H9 (cell line): ENCODE measurements at regions not wholly inside any gene's neighbourhood (a gene's known extent, or its start where the extent isn't known, plus 50 kb on each side); places are given as distances from the start of the nearest gene placed in this dataset.

Experiments
- DNase-seq: peaks from one replicate; pipeline ENCODE4 v3.0.0-alpha.2; 2017
- H2AFZ ChIP-seq: one replicate; pipeline ENCODE4 v1.6.1; 2013; ENCODE audit warnings: mild to moderate bottlenecking, low read length, control low read depth, moderate library complexity
- H2AK5ac ChIP-seq: 2 replicates; pipeline ENCODE4 v1.6.1; 2013; ENCODE audit warnings: low read length, control low read depth, mixed read lengths; ENCODE audit not compliant: insufficient read length
- H2BK120ac ChIP-seq: one replicate; pipeline ENCODE4 v1.6.1; 2013; ENCODE audit warnings: low read depth, mild to moderate bottlenecking, low read length, control low read depth, inconsistent platforms; ENCODE audit not compliant: poor library complexity, severe bottlenecking
- H2BK12ac ChIP-seq: 2 replicates; pipeline ENCODE4 v1.6.1; 2013; ENCODE audit warnings: low read length, control low read depth, mixed read lengths, low read depth; ENCODE audit not compliant: insufficient read length
- H2BK15ac ChIP-seq: 2 replicates; pipeline ENCODE4 v1.6.1; 2013; ENCODE audit warnings: low read depth, low read length, control low read depth
- H2BK20ac ChIP-seq: one replicate; pipeline ENCODE4 v1.6.1; 2013; ENCODE audit warnings: low read depth, mild to moderate bottlenecking, low read length, control low read depth, inconsistent platforms; ENCODE audit not compliant: poor library complexity, severe bottlenecking
- H2BK5ac ChIP-seq: 2 replicates; pipeline ENCODE4 v1.6.1; 2013; ENCODE audit warnings: low read length, control low read depth, mixed read lengths; ENCODE audit not compliant: insufficient read length
- H3K14ac ChIP-seq: 2 replicates; pipeline ENCODE4 v1.6.1; 2013; ENCODE audit warnings: low read length, control low read depth; ENCODE audit not compliant: insufficient read depth
- H3K18ac ChIP-seq: 2 replicates; pipeline ENCODE4 v1.6.1; 2013; ENCODE audit warnings: low read depth, mild to moderate bottlenecking, mixed read lengths, low read length, control low read depth; ENCODE audit not compliant: insufficient read length
- H3K23ac ChIP-seq: 2 replicates; pipeline ENCODE4 v1.6.1; 2013; ENCODE audit warnings: low read length, control low read depth, mixed read lengths, low read depth; ENCODE audit not compliant: insufficient read length
- H3K23me2 ChIP-seq: 2 replicates; pipeline ENCODE4 v1.6.1; 2013; ENCODE audit warnings: low read depth, mild to moderate bottlenecking, mixed read lengths, low read length, control low read depth; ENCODE audit not compliant: insufficient read length, poor library complexity, severe bottlenecking
- H3K27ac ChIP-seq: 2 replicates; pipeline ENCODE4 v1.5.1; 2013; ENCODE audit warnings: low read length, control low read depth, mixed read lengths, low read depth; ENCODE audit not compliant: insufficient read length
- H3K27me3 ChIP-seq: 2 replicates; pipeline ENCODE4 v1.6.1; 2013; ENCODE audit warnings: low read length, control low read depth, inconsistent platforms; ENCODE audit not compliant: insufficient read depth
- H3K4ac ChIP-seq: 2 replicates; pipeline ENCODE4 v1.6.1; 2013; ENCODE audit warnings: low read depth, mild to moderate bottlenecking, control low read depth, inconsistent platforms, low read length, moderate library complexity
- H3K4me1 ChIP-seq: 2 replicates; pipeline ENCODE4 v1.6.1; 2013; ENCODE audit warnings: low read length, control low read depth, inconsistent platforms; ENCODE audit not compliant: insufficient read depth
- H3K4me2 ChIP-seq: 2 replicates; pipeline ENCODE4 v1.6.1; 2013; ENCODE audit warnings: low read length, control low read depth, mixed read lengths; ENCODE audit not compliant: insufficient read length, insufficient read depth
- H3K56ac ChIP-seq: 2 replicates; pipeline ENCODE4 v1.6.1; 2013; ENCODE audit warnings: low read depth, mild to moderate bottlenecking, mixed read lengths, low read length, control low read depth; ENCODE audit not compliant: insufficient read length
- H3K79me1 ChIP-seq: 2 replicates; pipeline ENCODE4 v1.6.1; 2013; ENCODE audit warnings: low read depth, mild to moderate bottlenecking, moderate library complexity, low read length, control low read depth, inconsistent platforms; ENCODE audit not compliant: insufficient read depth, poor library complexity, severe bottlenecking
- H3K79me2 ChIP-seq: 2 replicates; pipeline ENCODE4 v1.6.1; 2013; ENCODE audit warnings: low read length, control low read depth, inconsistent platforms; ENCODE audit not compliant: insufficient read depth
- H3K9ac ChIP-seq: 2 replicates; pipeline ENCODE4 v1.6.1; 2013; ENCODE audit warnings: low read length, control low read depth, mixed read lengths; ENCODE audit not compliant: insufficient read length; ENCODE audit errors: extremely low read depth
- H3K9me3 ChIP-seq: one replicate; pipeline ENCODE4 v1.6.1; 2013; ENCODE audit warnings: low read depth, low read length, inconsistent platforms; ENCODE audit not compliant: control insufficient read depth
- H3T11ph ChIP-seq: one replicate; pipeline ENCODE4 v1.6.1; 2013; ENCODE audit warnings: mild to moderate bottlenecking, low read length, control low read depth, inconsistent platforms
- H4K20me1 ChIP-seq: one replicate; pipeline ENCODE4 v1.6.1; 2013; ENCODE audit not compliant: control insufficient read depth, insufficient read length, insufficient read depth
- H4K5ac ChIP-seq: 2 replicates; pipeline ENCODE4 v1.6.1; 2013; ENCODE audit warnings: low read depth, mild to moderate bottlenecking, mixed read lengths, low read length, control low read depth; ENCODE audit not compliant: insufficient read length
- H4K8ac ChIP-seq: replicated peaks from 2 replicates; pipeline ENCODE4 v1.6.1; 2013; ENCODE audit warnings: low read length, control low read depth, mixed read lengths, low read depth; ENCODE audit not compliant: insufficient read length
- H4K91ac ChIP-seq: 2 replicates; pipeline ENCODE4 v1.6.1; 2013; ENCODE audit warnings: low read depth, mild to moderate bottlenecking, moderate library complexity, mixed read lengths, low read length, control low read depth; ENCODE audit not compliant: insufficient read length
- H3K27ac Mint-ChIP-seq, 3 experiments: 2 replicates in 2 of 3; 3 replicates in 1 of 3; pipeline ENCODE4 v1.8.0; 2020 to 2021; ENCODE audit warnings: mixed read lengths in 3 of 3, mild to moderate bottlenecking in 1 of 3, moderate library complexity in 1 of 3
- H3K27me3 Mint-ChIP-seq: 2 replicates; pipeline ENCODE4 v1.8.0; 2021; ENCODE audit warnings: low read depth, mild to moderate bottlenecking, moderate library complexity, mixed read lengths
- H3K36me3 Mint-ChIP-seq, 3 experiments: 2 replicates in 2 of 3; 3 replicates in 1 of 3; pipeline ENCODE4 v1.8.0; 2020 to 2021; ENCODE audit warnings: low read depth in 3 of 3, mixed read lengths in 3 of 3; ENCODE audit not compliant: insufficient read depth in 1 of 3
- H3K4me1 Mint-ChIP-seq, 2 experiments: 2 replicates each; pipeline ENCODE4 v1.8.0; 2020; ENCODE audit warnings: mixed read lengths in 2 of 2
- H3K4me3 Mint-ChIP-seq, 2 experiments: 2 replicates in 1 of 2; 3 replicates in 1 of 2; pipeline ENCODE4 v1.8.0; 2020 to 2021; ENCODE audit warnings: mild to moderate bottlenecking in 2 of 2, mixed read lengths in 2 of 2, moderate library complexity in 1 of 2
- H3K9me3 Mint-ChIP-seq, 2 experiments: 2 replicates in 1 of 2; 3 replicates in 1 of 2; pipeline ENCODE4 v1.8.0; 2020; ENCODE audit warnings: mild to moderate bottlenecking in 2 of 2, mixed read lengths in 2 of 2, moderate library complexity in 1 of 2
- CTCF ChIP-seq: fragments of 200-600 bp; sonication (generic); conservative IDR thresholded peaks from 3 replicates; pipeline ENCODE4 v1.8.0; 2021; ENCODE audit warnings: antibody characterized with exemption, mild to moderate bottlenecking
- WGBS: extraction: QIAGEN DNeasy Blood & Tissue Kit; methylation state at CpG from one replicate; pipeline ENCODE4 v1.1.7; 2013; ENCODE audit warnings: missing lambda C conversion rate, low lambda C conversion rate, mixed read lengths; ENCODE audit not compliant: insufficient read length; ENCODE audit errors: extremely low coverage; 5-methylcytosine and 5-hydroxymethylcytosine counted together

GRCh38 chr21:16912075-16912474 is 600.8 kb upstream of the CXADR start:
- H2AK5ac ChIP-seq: no peak overlapping the region
- WGBS: no CpG with 5 or more reads among the region's 2 CpGs
- H3K4me1 ChIP-seq: no peaks in the 10 kb centered on the region
- H4K8ac ChIP-seq: no peak overlapping the region
- Mint-ChIP-seq H3K27me3 (peaks cover 2% of the 10 kb centered on the region; the same call in 1 of the 2 replicates), H3K4me3 (no peak overlapping the region), H3K9me3 (peaks cover 0 to 9% of the 10 kb centered on the region in 2 experiments; a peak in 4 of 5 replicates), H3K4me1 (peaks cover 5 to 9% of the 10 kb centered on the region in 2 experiments; a peak in 3 of 4 replicates), H3K27ac (no peak overlapping the region), H3K36me3 (peaks cover 0 to 21% (median 15%) of the 10 kb centered on the region in 3 experiments)
- no peak overlapping the region for H2BK120ac ChIP-seq
- H2BK20ac ChIP-seq: no peak overlapping the region
- H4K5ac ChIP-seq: no peak overlapping the region
- no peak for TF ChIP-seq CTCF
- H2BK5ac ChIP-seq: no peak overlapping the region
- no peaks in the 10 kb centered on the region for H4K20me1 ChIP-seq
- H3K9ac ChIP-seq: no peak overlapping the region
- no peaks in the 10 kb centered on the region for H3K27me3 ChIP-seq
- no peak overlapping the region for H2BK15ac ChIP-seq
- H4K91ac ChIP-seq: no peak overlapping the region
- H3K4me2 ChIP-seq: no peak overlapping the region
- H3K79me2 ChIP-seq: no peaks in the 10 kb centered on the region
- no peak overlapping the region for H3T11ph ChIP-seq
- H3K23me2 ChIP-seq: no peaks in the 10 kb centered on the region
- H3K56ac ChIP-seq: no peak overlapping the region
- H3K23ac ChIP-seq: no peak overlapping the region
- no peak overlapping the region for H2AFZ ChIP-seq
- H3K79me1 ChIP-seq: no peaks in the 10 kb centered on the region
- no peak overlapping the region for H3K18ac ChIP-seq
- no peaks in the 10 kb centered on the region for H3K9me3 ChIP-seq
- DNase-seq: no peak
- H3K27ac ChIP-seq: no peak overlapping the region
- H3K4ac ChIP-seq: no peak overlapping the region
- no peak overlapping the region for H2BK12ac ChIP-seq
- no peak overlapping the region for H3K14ac ChIP-seq
